ENCODE measurements at regions not wholly inside any gene's neighbourhood (a gene's known extent, or its start where the extent isn't known, plus 50 kb on each side); places are given as distances from the start of the nearest gene placed in this dataset.
"Not testable (repeated sequence)": the region's sequence is repeated elsewhere in the genome, so short reads cannot be mapped to it uniquely, and the experiment has no call there.

- DNase-seq: no peak
- Histone ChIP-seq H3K4me1 (ENCODE audit: low read length) (no peaks in the 10 kb centered on the region), H4K20me1 (ENCODE audit: insufficient read depth, low read depth, low read length) (no peaks in the 10 kb centered on the region), H2AFZ (ENCODE audit: low read length) (no peak overlapping the region), H3K36me3 (ENCODE audit: insufficient read depth, low read length) (no peaks in the 10 kb centered on the region), H3K4me3 (ENCODE audit: low read length) (no peak overlapping the region), H3K27ac (ENCODE audit: low read length) (no peak overlapping the region), H3K27me3 (ENCODE audit: low read length) (no peaks in the 10 kb centered on the region), H3K9me2 (replicated peaks; ENCODE audit: insufficient read depth, low read length) (no peaks in the 10 kb centered on the region), H3K4me2 (ENCODE audit: low read depth, low read length, poor library complexity, severe bottlenecking) (no peak overlapping the region), H3K9me3 (ENCODE audit: low read length) (peaks cover 22% of the 10 kb centered on the region), H3K9ac (ENCODE audit: low read length) (no peak overlapping the region), H3K79me2 (ENCODE audit: low read length) (no peaks in the 10 kb centered on the region)
Measured at GRCh38 chr6:115539531-115539930, 521.2 kb downstream of the FRK start.

GRCh38 chr6:115524821-115525220 lies 535.9 kb downstream of the FRK start:
- Histone ChIP-seq H3K9me2 (replicated peaks; ENCODE audit: insufficient read depth, low read length) (no peaks in the 10 kb centered on the region), H3K4me3 (ENCODE audit: low read length) (no peak overlapping the region), H3K27me3 (ENCODE audit: low read length) (no peaks in the 10 kb centered on the region), H3K9ac (ENCODE audit: low read length) (no peak overlapping the region), H3K4me1 (ENCODE audit: low read length) (no peaks in the 10 kb centered on the region), H2AFZ (ENCODE audit: low read length) (no peak overlapping the region), H3K36me3 (ENCODE audit: insufficient read depth, low read length) (no peaks in the 10 kb centered on the region), H3K79me2 (ENCODE audit: low read length) (no peaks in the 10 kb centered on the region), H4K20me1 (ENCODE audit: insufficient read depth, low read depth, low read length) (no peaks in the 10 kb centered on the region), H3K9me3 (ENCODE audit: low read length) (peaks cover 11% of the 10 kb centered on the region; the same call in 1 of the 2 replicates), H3K4me2 (ENCODE audit: low read depth, low read length, poor library complexity, severe bottlenecking) (no peak overlapping the region), H3K27ac (ENCODE audit: low read length) (no peak overlapping the region)
- no peak for DNase-seq

DNA sequence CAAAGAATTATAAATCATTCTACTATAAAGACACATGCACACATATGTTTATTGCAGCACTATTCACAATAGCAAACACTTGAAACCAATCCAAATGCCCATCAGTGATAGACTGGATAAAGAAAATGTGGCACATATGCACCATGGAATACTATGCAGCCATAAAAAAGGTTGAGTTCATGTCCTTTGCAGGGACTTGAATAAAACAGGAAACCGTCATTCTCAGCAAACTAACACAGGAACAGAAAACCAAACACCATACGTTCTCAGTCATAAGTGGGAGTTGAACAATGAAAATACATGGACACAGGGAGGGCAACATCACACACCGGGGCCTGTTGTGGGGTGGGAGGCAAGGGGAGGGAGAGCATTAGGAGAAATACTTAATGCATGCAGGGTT lies 538.9 kb downstream of the FRK start:
- H3K9me2 ChIP-seq (replicated peaks; ENCODE audit: insufficient read depth, low read length); H3K9ac ChIP-seq (ENCODE audit: low read length); DNase-seq; H4K20me1 ChIP-seq (ENCODE audit: insufficient read depth, low read depth, low read length); H3K4me1 ChIP-seq (ENCODE audit: low read length); H2AFZ ChIP-seq (ENCODE audit: low read length); H3K79me2 ChIP-seq (ENCODE audit: low read length); H3K27me3 ChIP-seq (ENCODE audit: low read length); H3K4me2 ChIP-seq (ENCODE audit: low read depth, low read length, poor library complexity, severe bottlenecking); H3K27ac ChIP-seq (ENCODE audit: low read length); H3K36me3 ChIP-seq (ENCODE audit: insufficient read depth, low read length); H3K4me3 ChIP-seq (ENCODE audit: low read length): not testable (repeated sequence)
- H3K9me3 ChIP-seq (ENCODE audit: low read length): peaks cover 11% of the 10 kb centered on the region; the same call in 1 of the 2 replicates

GRCh38 chr6:115514656-115515055 lies 546.0 kb downstream of the FRK start:
- H3K36me3 ChIP-seq (ENCODE audit: insufficient read depth, low read length): no peaks in the 10 kb centered on the region
- H3K4me1 ChIP-seq (ENCODE audit: low read length): no peaks in the 10 kb centered on the region
- H3K9me2 ChIP-seq (replicated peaks; ENCODE audit: insufficient read depth, low read length): no peaks in the 10 kb centered on the region
- H3K9me3 ChIP-seq (ENCODE audit: low read length): no peaks in the 10 kb centered on the region; the same call in none of the 2 replicates
- H2AFZ ChIP-seq (ENCODE audit: low read length): no peak overlapping the region
- H3K4me2 ChIP-seq (ENCODE audit: low read depth, low read length, poor library complexity, severe bottlenecking): no peak overlapping the region
- DNase-seq: no peak
- no peak overlapping the region for H3K9ac ChIP-seq (ENCODE audit: low read length)
- H4K20me1 ChIP-seq (ENCODE audit: insufficient read depth, low read depth, low read length): no peaks in the 10 kb centered on the region
- H3K4me3 ChIP-seq (ENCODE audit: low read length): no peak overlapping the region
- H3K79me2 ChIP-seq (ENCODE audit: low read length): no peaks in the 10 kb centered on the region
- H3K27me3 ChIP-seq (ENCODE audit: low read length): no peaks in the 10 kb centered on the region
- H3K27ac ChIP-seq (ENCODE audit: low read length): no peak overlapping the region

- no peaks in the 10 kb centered on the region for H3K9me2 ChIP-seq (replicated peaks; ENCODE audit: insufficient read depth, low read length)
- H3K79me2 ChIP-seq (ENCODE audit: low read length): no peaks in the 10 kb centered on the region
- H3K9me3 ChIP-seq (ENCODE audit: low read length): no peaks in the 10 kb centered on the region; the same call in none of the 2 replicates
- H4K20me1 ChIP-seq (ENCODE audit: insufficient read depth, low read depth, low read length): no peaks in the 10 kb centered on the region
- H3K4me2 ChIP-seq (ENCODE audit: low read depth, low read length, poor library complexity, severe bottlenecking): no peak overlapping the region
- no peak overlapping the region for H3K4me3 ChIP-seq (ENCODE audit: low read length)
- no peak overlapping the region for H2AFZ ChIP-seq (ENCODE audit: low read length)
- no peaks in the 10 kb centered on the region for H3K27me3 ChIP-seq (ENCODE audit: low read length)
- no peak overlapping the region for H3K9ac ChIP-seq (ENCODE audit: low read length)
- no peak for DNase-seq
- no peaks in the 10 kb centered on the region for H3K4me1 ChIP-seq (ENCODE audit: low read length)
- no peaks in the 10 kb centered on the region for H3K36me3 ChIP-seq (ENCODE audit: insufficient read depth, low read length)
- H3K27ac ChIP-seq (ENCODE audit: low read length): no peak overlapping the region
Measured at GRCh38 chr6:115512923-115513322, 547.8 kb downstream of the FRK start.

GRCh38 chr6:115511771-115512170 lies 548.9 kb downstream of the FRK start:
- Histone ChIP-seq H3K4me2 (ENCODE audit: low read depth, low read length, poor library complexity, severe bottlenecking) (no peak overlapping the region), H3K27ac (ENCODE audit: low read length) (no peak overlapping the region), H3K79me2 (ENCODE audit: low read length) (no peaks in the 10 kb centered on the region), H3K27me3 (ENCODE audit: low read length) (no peaks in the 10 kb centered on the region), H3K4me1 (ENCODE audit: low read length) (no peaks in the 10 kb centered on the region), H3K36me3 (ENCODE audit: insufficient read depth, low read length) (no peaks in the 10 kb centered on the region), H3K9ac (ENCODE audit: low read length) (no peak overlapping the region), H4K20me1 (ENCODE audit: insufficient read depth, low read depth, low read length) (no peaks in the 10 kb centered on the region), H3K9me3 (ENCODE audit: low read length) (peaks cover 1% of the 10 kb centered on the region), H3K4me3 (ENCODE audit: low read length) (no peak overlapping the region), H3K9me2 (replicated peaks; ENCODE audit: insufficient read depth, low read length) (no peaks in the 10 kb centered on the region), H2AFZ (ENCODE audit: low read length) (no peak overlapping the region)
- no peak for DNase-seq

DNA sequence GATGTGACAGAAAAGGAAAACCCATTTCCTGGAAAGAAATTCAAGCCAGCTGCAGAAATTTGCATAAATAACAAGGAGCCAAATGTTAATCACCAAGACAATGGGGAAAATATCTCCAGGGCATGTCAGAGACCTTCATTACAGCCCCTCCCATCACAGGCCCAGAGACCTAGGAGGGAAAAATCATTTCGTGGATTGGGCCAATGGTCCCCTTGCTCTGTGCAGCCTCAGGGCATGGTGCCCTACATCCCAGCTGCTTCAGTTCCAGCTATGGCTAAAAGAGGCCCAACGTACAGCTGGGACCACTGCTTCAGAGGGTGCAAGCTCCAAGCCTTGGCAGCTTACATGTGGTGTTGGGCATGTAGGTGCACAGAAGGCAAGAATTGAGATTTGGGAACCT lies 558.3 kb downstream of the FRK start:
- H3K9ac ChIP-seq (ENCODE audit: low read length); H3K9me2 ChIP-seq (replicated peaks; ENCODE audit: insufficient read depth, low read length); H2AFZ ChIP-seq (ENCODE audit: low read length); H3K79me2 ChIP-seq (ENCODE audit: low read length); H3K4me1 ChIP-seq (ENCODE audit: low read length); H3K27ac ChIP-seq (ENCODE audit: low read length); H3K4me3 ChIP-seq (ENCODE audit: low read length); H3K4me2 ChIP-seq (ENCODE audit: low read depth, low read length, poor library complexity, severe bottlenecking); H3K27me3 ChIP-seq (ENCODE audit: low read length); DNase-seq; H4K20me1 ChIP-seq (ENCODE audit: insufficient read depth, low read depth, low read length); H3K36me3 ChIP-seq (ENCODE audit: insufficient read depth, low read length): not testable (repeated sequence)
- peaks cover 12% of the 10 kb centered on the region for H3K9me3 ChIP-seq (ENCODE audit: low read length)

DNA sequence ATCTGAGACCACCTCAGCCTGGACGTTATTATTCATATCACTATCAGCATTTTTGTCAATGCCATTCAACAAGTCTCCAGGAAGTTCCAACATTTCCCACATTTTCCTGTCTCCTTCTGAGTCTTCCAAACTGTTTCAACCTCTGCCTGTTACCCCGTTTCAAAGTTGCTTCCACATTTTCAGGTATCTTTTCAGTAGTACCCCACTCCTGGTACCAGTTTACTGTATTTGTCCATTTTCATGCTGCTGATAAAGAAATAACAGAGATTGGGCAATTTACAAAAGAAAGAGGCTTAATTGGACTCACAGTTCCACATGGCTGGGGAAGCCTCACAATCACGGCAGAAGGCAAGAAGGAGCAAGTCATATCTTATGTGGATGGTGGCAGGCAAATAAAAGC lies 565.5 kb downstream of the FRK start:
- H3K9me2 ChIP-seq (replicated peaks; ENCODE audit: insufficient read depth, low read length): no peaks in the 10 kb centered on the region
- no peaks in the 10 kb centered on the region for H4K20me1 ChIP-seq (ENCODE audit: insufficient read depth, low read depth, low read length)
- H3K27ac ChIP-seq (ENCODE audit: low read length): no peak overlapping the region
- H3K4me2 ChIP-seq (ENCODE audit: low read depth, low read length, poor library complexity, severe bottlenecking): no peak overlapping the region
- H3K4me3 ChIP-seq (ENCODE audit: low read length): no peak overlapping the region
- H2AFZ ChIP-seq (ENCODE audit: low read length): no peak overlapping the region
- H3K9ac ChIP-seq (ENCODE audit: low read length): no peak overlapping the region
- H3K36me3 ChIP-seq (ENCODE audit: insufficient read depth, low read length): no peaks in the 10 kb centered on the region
- H3K27me3 ChIP-seq (ENCODE audit: low read length): no peaks in the 10 kb centered on the region
- no peaks in the 10 kb centered on the region for H3K79me2 ChIP-seq (ENCODE audit: low read length)
- peaks cover 4% of the 10 kb centered on the region; the same call in 1 of the 2 replicates for H3K9me3 ChIP-seq (ENCODE audit: low read length)
- no peak for DNase-seq
- no peaks in the 10 kb centered on the region for H3K4me1 ChIP-seq (ENCODE audit: low read length)

- Histone ChIP-seq H3K4me1 (ENCODE audit: low read length) (no peaks in the 10 kb centered on the region), H3K27ac (ENCODE audit: low read length) (no peak overlapping the region), H3K36me3 (ENCODE audit: insufficient read depth, low read length) (no peaks in the 10 kb centered on the region), H3K4me3 (ENCODE audit: low read length) (no peak overlapping the region), H3K79me2 (ENCODE audit: low read length) (no peaks in the 10 kb centered on the region), H2AFZ (ENCODE audit: low read length) (no peak overlapping the region), H3K4me2 (ENCODE audit: low read depth, low read length, poor library complexity, severe bottlenecking) (no peak overlapping the region), H3K9me2 (replicated peaks; ENCODE audit: insufficient read depth, low read length) (no peaks in the 10 kb centered on the region), H3K27me3 (ENCODE audit: low read length) (no peaks in the 10 kb centered on the region), H3K9ac (ENCODE audit: low read length) (no peak overlapping the region), H3K9me3 (ENCODE audit: low read length) (no peaks in the 10 kb centered on the region; the same call in 1 of the 2 replicates), H4K20me1 (ENCODE audit: insufficient read depth, low read depth, low read length) (no peaks in the 10 kb centered on the region)
- no peak for DNase-seq
Measured at GRCh38 chr6:115487331-115487730, 573.4 kb downstream of the FRK start.

All from Karpas-422 (cell line).